ENCODE measurements at regions not wholly inside any gene's neighbourhood (a gene's known extent, or its start where the extent isn't known, plus 50 kb on each side); places are given as distances from the start of the nearest gene placed in this dataset.
"Not testable (repeated sequence)": the region's sequence is repeated elsewhere in the genome, so short reads cannot be mapped to it uniquely, and the experiment has no call there.

DNA sequence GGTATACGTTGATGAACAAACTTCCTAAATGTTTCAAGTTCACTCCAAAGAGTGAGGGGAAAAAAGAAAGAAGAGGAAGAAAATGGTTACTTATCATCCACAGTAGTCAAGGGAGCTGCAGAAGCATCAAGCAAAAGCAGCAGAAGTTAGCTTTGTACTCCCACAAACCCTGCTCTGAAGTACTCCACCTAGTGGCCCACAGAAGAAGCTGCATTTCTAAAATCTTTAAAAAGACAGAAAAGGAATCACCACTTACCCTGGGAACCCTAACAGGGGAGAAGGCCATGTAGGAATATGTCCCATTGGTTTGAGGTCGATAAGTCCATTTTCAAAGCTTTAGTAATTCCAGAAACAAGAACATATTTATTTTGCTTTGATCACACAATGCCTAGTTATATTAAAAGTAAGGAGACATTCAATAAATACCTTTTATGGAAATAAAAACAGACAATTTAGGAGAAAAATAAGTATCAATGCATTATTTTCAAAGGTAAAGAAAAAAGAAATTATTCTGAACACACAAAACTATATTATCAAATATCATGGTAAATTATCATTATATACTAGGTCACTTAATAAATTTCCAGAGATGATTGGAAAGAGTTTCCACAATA lies 900.5 kb upstream of the DEFB115 start:
- H3K4me2 ChIP-seq (ENCODE audit: insufficient read depth, low read length); dilution Hi-C loops (cut with MboI; ENCODE audit: extremely low pct_ligation_motif_present, low sequenced_read_pairs); H3K79me2 ChIP-seq (ENCODE audit: control insufficient read depth, insufficient read depth, low read length); H3K27me3 ChIP-seq (ENCODE audit: control insufficient read depth in 2 of 2, insufficient read depth in 2 of 2, low read length in 2 of 2); H3K9me1 ChIP-seq (replicated peaks; ENCODE audit: control insufficient read depth, extremely low read depth, insufficient read depth, low read length); H4K20me1 ChIP-seq (replicated peaks; ENCODE audit: control insufficient read depth, extremely low read depth, insufficient read depth, low read length); BruUV-seq (replicated peaks); intact Hi-C loops (cut with micrococcal nuclease); H3K4me3 ChIP-seq (replicated peaks in 1 of 3; ENCODE audit: insufficient read depth in 1 of 3, low read depth in 1 of 3, low read length in 3 of 3); POLR2A ChIA-PET; H3K9me3 ChIP-seq (replicated peaks; ENCODE audit: control insufficient read depth, insufficient read depth, low read length); H3K4me1 ChIP-seq (ENCODE audit: control insufficient read depth, extremely low read depth, insufficient read depth, low read length); H3K36me3 ChIP-seq (ENCODE audit: control insufficient read depth in 2 of 2, extremely low read depth in 1 of 2, insufficient read depth in 2 of 2, low read length in 2 of 2); H3K9ac ChIP-seq (replicated peaks; ENCODE audit: extremely low read depth, insufficient read depth, low read length); FAIRE-seq; H2AFZ ChIP-seq (ENCODE audit: low read depth, low read length); CTCF ChIA-PET; DNase-seq (ENCODE audit: low read depth, low spot score); H3K27ac ChIP-seq (ENCODE audit: insufficient read depth, low read depth, low read length): not testable (repeated sequence)
- TF ChIP-seq, protein P1, sequence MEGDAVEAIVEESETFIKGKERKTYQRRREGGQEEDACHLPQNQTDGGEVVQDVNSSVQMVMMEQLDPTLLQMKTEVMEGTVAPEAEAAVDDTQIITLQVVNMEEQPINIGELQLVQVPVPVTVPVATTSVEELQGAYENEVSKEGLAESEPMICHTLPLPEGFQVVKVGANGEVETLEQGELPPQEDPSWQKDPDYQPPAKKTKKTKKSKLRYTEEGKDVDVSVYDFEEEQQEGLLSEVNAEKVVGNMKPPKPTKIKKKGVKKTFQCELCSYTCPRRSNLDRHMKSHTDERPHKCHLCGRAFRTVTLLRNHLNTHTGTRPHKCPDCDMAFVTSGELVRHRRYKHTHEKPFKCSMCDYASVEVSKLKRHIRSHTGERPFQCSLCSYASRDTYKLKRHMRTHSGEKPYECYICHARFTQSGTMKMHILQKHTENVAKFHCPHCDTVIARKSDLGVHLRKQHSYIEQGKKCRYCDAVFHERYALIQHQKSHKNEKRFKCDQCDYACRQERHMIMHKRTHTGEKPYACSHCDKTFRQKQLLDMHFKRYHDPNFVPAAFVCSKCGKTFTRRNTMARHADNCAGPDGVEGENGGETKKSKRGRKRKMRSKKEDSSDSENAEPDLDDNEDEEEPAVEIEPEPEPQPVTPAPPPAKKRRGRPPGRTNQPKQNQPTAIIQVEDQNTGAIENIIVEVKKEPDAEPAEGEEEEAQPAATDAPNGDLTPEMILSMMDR (IDR thresholded peaks at IDR 0.05; ENCODE audit: extremely low read depth in 1 of 2, insufficient read depth in 1 of 2, low read depth in 1 of 2, low read length in 2 of 2): peak; percentile 11 to 24

DNA sequence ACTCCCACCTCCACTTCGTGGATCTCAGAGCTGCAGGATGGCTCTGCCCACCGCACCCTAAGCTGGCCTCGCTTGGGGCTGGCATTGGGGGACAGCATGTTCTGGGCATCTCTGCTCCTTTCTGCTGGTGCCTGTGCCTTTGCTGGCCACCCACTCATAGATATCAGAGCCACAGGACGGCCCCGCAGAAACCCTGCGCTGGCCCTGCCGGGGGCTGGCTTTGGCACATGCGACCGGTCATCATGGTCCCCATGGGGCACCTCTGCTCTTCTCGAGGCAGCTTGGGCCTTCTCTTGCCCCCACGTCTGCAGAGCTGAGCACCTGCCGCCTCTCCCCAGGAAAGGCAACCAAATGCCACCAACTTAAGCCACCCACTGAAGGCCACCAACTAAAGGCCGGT lies 895.7 kb upstream of the DEFB115 start:
- H3K9me1 ChIP-seq (replicated peaks; ENCODE audit: control insufficient read depth, extremely low read depth, insufficient read depth, low read length); H2AFZ ChIP-seq (ENCODE audit: low read depth, low read length); intact Hi-C loops (cut with micrococcal nuclease); H3K4me3 ChIP-seq (replicated peaks in 1 of 3; ENCODE audit: insufficient read depth in 1 of 3, low read depth in 1 of 3, low read length in 3 of 3); POLR2A ChIA-PET; DNase-seq (ENCODE audit: low read depth, low spot score); H3K79me2 ChIP-seq (ENCODE audit: control insufficient read depth, insufficient read depth, low read length); H3K4me2 ChIP-seq (ENCODE audit: insufficient read depth, low read length); H3K4me1 ChIP-seq (ENCODE audit: control insufficient read depth, extremely low read depth, insufficient read depth, low read length); BruUV-seq (replicated peaks); H3K9ac ChIP-seq (replicated peaks; ENCODE audit: extremely low read depth, insufficient read depth, low read length); H3K36me3 ChIP-seq (ENCODE audit: control insufficient read depth in 2 of 2, extremely low read depth in 1 of 2, insufficient read depth in 2 of 2, low read length in 2 of 2); H3K9me3 ChIP-seq (replicated peaks; ENCODE audit: control insufficient read depth, insufficient read depth, low read length); H3K27me3 ChIP-seq (ENCODE audit: control insufficient read depth in 2 of 2, insufficient read depth in 2 of 2, low read length in 2 of 2); H4K20me1 ChIP-seq (replicated peaks; ENCODE audit: control insufficient read depth, extremely low read depth, insufficient read depth, low read length); CTCF ChIA-PET; H3K27ac ChIP-seq (ENCODE audit: insufficient read depth, low read depth, low read length); dilution Hi-C loops (cut with MboI; ENCODE audit: extremely low pct_ligation_motif_present, low sequenced_read_pairs); FAIRE-seq: not testable (repeated sequence)

DNA sequence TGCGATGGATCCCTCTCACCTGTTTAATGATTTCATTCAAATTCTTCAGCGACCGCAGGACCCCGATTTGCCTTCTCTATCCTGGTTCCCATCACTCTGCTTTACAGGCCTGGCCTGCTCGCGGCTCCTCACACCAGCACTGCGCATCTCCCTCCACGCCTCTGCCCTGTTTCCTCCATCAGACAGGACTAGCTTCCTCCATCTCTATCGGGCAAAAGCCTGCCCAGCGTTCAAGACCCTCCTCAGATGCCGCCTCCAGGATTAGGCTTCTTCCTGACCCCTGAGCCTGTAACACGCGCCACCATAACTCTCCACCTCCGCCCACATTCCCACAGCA lies 881.1 kb upstream of the DEFB115 start:
- FAIRE-seq; H3K79me2 ChIP-seq (ENCODE audit: control insufficient read depth, insufficient read depth, low read length); H3K27ac ChIP-seq (ENCODE audit: insufficient read depth, low read depth, low read length); CTCF ChIA-PET; H4K20me1 ChIP-seq (replicated peaks; ENCODE audit: control insufficient read depth, extremely low read depth, insufficient read depth, low read length); BruUV-seq (replicated peaks); H3K9me3 ChIP-seq (replicated peaks; ENCODE audit: control insufficient read depth, insufficient read depth, low read length); H3K27me3 ChIP-seq (ENCODE audit: control insufficient read depth in 2 of 2, insufficient read depth in 2 of 2, low read length in 2 of 2); H3K36me3 ChIP-seq (ENCODE audit: control insufficient read depth in 2 of 2, extremely low read depth in 1 of 2, insufficient read depth in 2 of 2, low read length in 2 of 2); H3K9me1 ChIP-seq (replicated peaks; ENCODE audit: control insufficient read depth, extremely low read depth, insufficient read depth, low read length); DNase-seq (ENCODE audit: low read depth, low spot score); H3K4me1 ChIP-seq (ENCODE audit: control insufficient read depth, extremely low read depth, insufficient read depth, low read length); H3K9ac ChIP-seq (replicated peaks; ENCODE audit: extremely low read depth, insufficient read depth, low read length); dilution Hi-C loops (cut with MboI; ENCODE audit: extremely low pct_ligation_motif_present, low sequenced_read_pairs); intact Hi-C loops (cut with micrococcal nuclease): not testable (repeated sequence)
- POLR2A ChIA-PET: interaction anchor here (0.6 kb wide), 1 partner anchor 515 kb away, joined by 10 read pairs; no protein-coding TSS in a partner anchor
- peak overlapping the region; percentile 98 for H2AFZ ChIP-seq (ENCODE audit: low read depth, low read length)
- H3K4me3 ChIP-seq (replicated peaks in 1 of 3; ENCODE audit: insufficient read depth in 1 of 3, low read depth in 1 of 3, low read length in 3 of 3): peak overlapping the region; percentile 45 to 77 (median 48)
- peak overlapping the region; percentile 71 for H3K4me2 ChIP-seq (ENCODE audit: insufficient read depth, low read length)
